GM23338 (cell line): ENCODE measurements at regions not wholly inside any gene's neighbourhood (a gene's known extent, or its start where the extent isn't known, plus 50 kb on each side); places are given as distances from the start of the nearest gene placed in this dataset.

Experiments used
- ATAC-seq: fragments of 200-7000 bp; cut with Tn5 transposase; 3 replicates; pipeline ENCODE4 v1.9.1; 2020
- DNase-seq: peaks from one replicate; pipeline ENCODE4 v3.0.0-alpha.2; 2015; ENCODE audit warnings: low spot score
- H2AFZ ChIP-seq: fragments of 200-600 bp; sonication (generic); 2 replicates; pipeline ENCODE4 v1.8.0; 2016; ENCODE audit warnings: antibody characterized with exemption, mild to moderate bottlenecking, moderate library complexity
- H3F3A ChIP-seq: fragments of 200-600 bp; sonication (generic); replicated peaks from 2 replicates; pipeline ENCODE4 v1.8.0; 2017; ENCODE audit warnings: antibody characterized with exemption, mixed run types, low read depth
- H3K27ac ChIP-seq: fragments of 200-600 bp; sonication (generic); 2 replicates; pipeline ENCODE4 v1.6.1; 2016; ENCODE audit warnings: low read depth
- H3K27me3 ChIP-seq: fragments of 200-600 bp; sonication (generic); 2 replicates; pipeline ENCODE4 v1.8.0; 2016; ENCODE audit warnings: mild to moderate bottlenecking, mixed run types, moderate library complexity; ENCODE audit not compliant: insufficient read depth
- H3K36me3 ChIP-seq: fragments of 200-600 bp; sonication (generic); 2 replicates; pipeline ENCODE4 v1.8.0; 2016; ENCODE audit warnings: mild to moderate bottlenecking; ENCODE audit not compliant: insufficient read depth
- H3K4me1 ChIP-seq: fragments of 200-600 bp; sonication (generic); 2 replicates; pipeline ENCODE4 v1.8.0; 2016; ENCODE audit warnings: mild to moderate bottlenecking, moderate library complexity; ENCODE audit not compliant: insufficient read depth
- H3K4me2 ChIP-seq: fragments of 200-600 bp; sonication (generic); 2 replicates; pipeline ENCODE4 v1.7.1; 2017; ENCODE audit warnings: mixed run types
- H3K4me3 ChIP-seq: fragments of 200-600 bp; sonication (generic); 2 replicates; pipeline ENCODE4 v1.6.1; 2016; ENCODE audit warnings: mixed run types
- H3K79me2 ChIP-seq: fragments of 200-600 bp; sonication (generic); replicated peaks from 2 replicates; pipeline ENCODE4 v1.8.0; 2017; ENCODE audit warnings: mild to moderate bottlenecking; ENCODE audit not compliant: insufficient read depth
- H3K9me2 ChIP-seq: fragments of 200-600 bp; sonication (generic); 2 replicates; pipeline ENCODE4 v1.8.0; 2017; ENCODE audit not compliant: insufficient read depth
- H4K20me1 ChIP-seq: fragments of 200-600 bp; sonication (generic); replicated peaks from 2 replicates; pipeline ENCODE4 v1.8.0; 2017; ENCODE audit warnings: mild to moderate bottlenecking; ENCODE audit not compliant: insufficient read depth
- H3K27ac Mint-ChIP-seq: 2 replicates; pipeline ENCODE4 v1.8.0; 2020; ENCODE audit warnings: inconsistent platforms, mild to moderate bottlenecking, moderate library complexity, mixed read lengths
- H3K27me3 Mint-ChIP-seq: 3 replicates; pipeline ENCODE4 v1.8.0; 2022; ENCODE audit warnings: low read depth, mild to moderate bottlenecking, moderate library complexity, mixed read lengths, inconsistent platforms; ENCODE audit not compliant: insufficient read depth, poor library complexity
- H3K36me3 Mint-ChIP-seq: 3 replicates; pipeline ENCODE4 v1.8.0; 2021; ENCODE audit warnings: low read depth, mild to moderate bottlenecking, inconsistent platforms, moderate library complexity, mixed read lengths
- H3K4me1 Mint-ChIP-seq: 3 replicates; pipeline ENCODE4 v1.8.0; 2020; ENCODE audit warnings: mild to moderate bottlenecking, inconsistent platforms, mixed read lengths
- H3K4me3 Mint-ChIP-seq: 3 replicates; pipeline ENCODE4 v1.8.0; 2021; ENCODE audit warnings: moderate library complexity, mild to moderate bottlenecking, inconsistent platforms, mixed read lengths
- H3K9me3 Mint-ChIP-seq: 3 replicates; pipeline ENCODE4 v1.8.0; 2020; ENCODE audit warnings: moderate library complexity, mild to moderate bottlenecking, inconsistent platforms, mixed read lengths
- CREB1 ChIP-seq: fragments of 250-450 bp; sonication (Bioruptor Pico); IDR thresholded peaks from 2 replicates; pipeline ENCODE4 v1.5.0; 2020; ENCODE audit warnings: low read depth, mild to moderate bottlenecking, moderate library complexity
- EZH2 ChIP-seq: fragments of 200-600 bp; sonication (generic); IDR thresholded peaks from one replicate; pipeline ENCODE4 v1.8.0; 2017; ENCODE audit warnings: antibody characterized with exemption, mild to moderate bottlenecking, low read depth; ENCODE audit not compliant: unreplicated experiment
- EZH2phosphoT487 ChIP-seq: fragments of 200-600 bp; sonication (generic); IDR thresholded peaks from one replicate; pipeline ENCODE4 v1.8.1; 2018; ENCODE audit warnings: antibody characterized with exemption; ENCODE audit not compliant: unreplicated experiment
- JUNB ChIP-seq: IDR thresholded peaks from one replicate; pipeline ENCODE4 v1.6.1; 2016; ENCODE audit warnings: antibody characterized with exemption; ENCODE audit not compliant: unreplicated experiment
- NANOG ChIP-seq: IDR thresholded peaks from 2 replicates; pipeline ENCODE4 v1.6.1; 2016; ENCODE audit warnings: antibody characterized with exemption, borderline replicate concordance
- POLR2AphosphoS5 ChIP-seq: IDR thresholded peaks from 2 replicates; pipeline ENCODE4 v1.6.1; 2016; ENCODE audit warnings: antibody characterized with exemption, low read depth
- STAT1 ChIP-seq: IDR thresholded peaks from one replicate; pipeline ENCODE4 v1.6.1; 2016; ENCODE audit warnings: antibody characterized with exemption; ENCODE audit not compliant: unreplicated experiment
- ZNF114 ChIP-seq: fragments of 250-450 bp; sonication (Bioruptor Pico); IDR thresholded peaks from 2 replicates; pipeline ENCODE4 v1.5.0; 2020; ENCODE audit warnings: mild to moderate bottlenecking, moderate library complexity
- ZNF331 ChIP-seq: fragments of 250-450 bp; sonication (Bioruptor Pico); IDR thresholded peaks from 2 replicates; pipeline ENCODE4 v1.5.0; 2020; ENCODE audit warnings: low read depth, mild to moderate bottlenecking, moderate library complexity
- TF ChIP-seq, protein P1 (sequence below): fragments of 250-450 bp; sonication (Bioruptor Pico); IDR thresholded peaks from 2 replicates; pipeline ENCODE4 v1.5.0; 2020; ENCODE audit warnings: mild to moderate bottlenecking, moderate library complexity
- TF ChIP-seq, protein P2 (sequence below), 2 experiments: fragments of 200-600 bp in 1 of 2; sonication (generic) in 1 of 2; conservative IDR thresholded peaks; 2 replicates each; pipeline versions ENCODE4 v1.5.1 to v1.6.1; 2016 to 2017; ENCODE audit warnings: antibody characterized with exemption in 2 of 2, low read depth in 2 of 2, mild to moderate bottlenecking in 2 of 2, moderate library complexity in 1 of 2
- TF ChIP-seq, protein P3 (sequence below): IDR thresholded peaks from 2 replicates; pipeline ENCODE4 v1.6.1; 2016; ENCODE audit warnings: antibody characterized with exemption
- TF ChIP-seq, protein P4 (sequence below): IDR thresholded peaks from one replicate; pipeline ENCODE4 v1.6.1; 2018; ENCODE audit warnings: antibody characterized with exemption; ENCODE audit not compliant: unreplicated experiment

DNA sequence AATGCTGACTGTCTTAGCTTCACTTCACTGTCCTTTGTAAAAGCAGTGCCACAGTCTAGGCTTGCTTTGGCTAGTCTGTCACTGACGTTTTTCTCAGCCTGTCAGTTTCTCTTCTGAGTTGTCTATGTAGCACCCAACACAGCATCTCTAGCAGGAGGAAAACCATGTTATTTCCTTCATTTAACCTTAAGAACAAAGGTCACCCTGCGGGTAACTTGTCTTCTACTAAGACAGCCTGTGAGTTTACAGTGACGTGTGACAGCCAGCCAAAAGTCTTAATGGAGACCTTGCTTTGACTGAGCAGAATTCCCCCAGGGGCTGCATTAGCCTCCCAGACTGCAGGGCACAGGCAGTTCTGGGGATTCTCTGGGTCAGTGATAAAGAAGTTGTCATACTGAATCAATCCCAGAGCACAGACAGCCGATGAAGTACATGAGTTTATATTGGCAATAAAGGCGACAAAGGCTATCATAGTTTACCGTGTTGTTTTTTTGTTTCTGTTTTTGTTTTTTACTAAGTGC, 296.0 kb upstream of the KIAA1217 start:
- no peaks in the 10 kb centered on the region for H3K4me1 Mint-ChIP-seq
- H3K4me3 Mint-ChIP-seq: no peak overlapping the region
- ATAC-seq (no peak), DNase-seq (no peak)
- Histone ChIP-seq H3K36me3 (no peaks in the 10 kb centered on the region), H3K79me2 (no peaks in the 10 kb centered on the region), H3K4me2 (no peak overlapping the region), H3K27ac (no peak overlapping the region), H3K4me1 (no peaks in the 10 kb centered on the region), H3F3A (no peaks in the 10 kb centered on the region), H4K20me1 (no peaks in the 10 kb centered on the region), H2AFZ (no peak overlapping the region), H3K9me2 (no peaks in the 10 kb centered on the region), H3K27me3 (no peaks in the 10 kb centered on the region), H3K4me3 (no peak overlapping the region)
- peaks cover 5% of the 10 kb centered on the region for H3K27me3 Mint-ChIP-seq
- no peak overlapping the region for H3K27ac Mint-ChIP-seq
- H3K36me3 Mint-ChIP-seq: no peaks in the 10 kb centered on the region
- peaks cover under 1% of the 10 kb centered on the region; the same call in 1 of the 3 replicates for H3K9me3 Mint-ChIP-seq
- TF ChIP-seq ZNF114 (CRISPR knock-in tag): no peak
- no peak for TF ChIP-seq POLR2AphosphoS5
- no peak for TF ChIP-seq NANOG
- TF ChIP-seq, protein P1, sequence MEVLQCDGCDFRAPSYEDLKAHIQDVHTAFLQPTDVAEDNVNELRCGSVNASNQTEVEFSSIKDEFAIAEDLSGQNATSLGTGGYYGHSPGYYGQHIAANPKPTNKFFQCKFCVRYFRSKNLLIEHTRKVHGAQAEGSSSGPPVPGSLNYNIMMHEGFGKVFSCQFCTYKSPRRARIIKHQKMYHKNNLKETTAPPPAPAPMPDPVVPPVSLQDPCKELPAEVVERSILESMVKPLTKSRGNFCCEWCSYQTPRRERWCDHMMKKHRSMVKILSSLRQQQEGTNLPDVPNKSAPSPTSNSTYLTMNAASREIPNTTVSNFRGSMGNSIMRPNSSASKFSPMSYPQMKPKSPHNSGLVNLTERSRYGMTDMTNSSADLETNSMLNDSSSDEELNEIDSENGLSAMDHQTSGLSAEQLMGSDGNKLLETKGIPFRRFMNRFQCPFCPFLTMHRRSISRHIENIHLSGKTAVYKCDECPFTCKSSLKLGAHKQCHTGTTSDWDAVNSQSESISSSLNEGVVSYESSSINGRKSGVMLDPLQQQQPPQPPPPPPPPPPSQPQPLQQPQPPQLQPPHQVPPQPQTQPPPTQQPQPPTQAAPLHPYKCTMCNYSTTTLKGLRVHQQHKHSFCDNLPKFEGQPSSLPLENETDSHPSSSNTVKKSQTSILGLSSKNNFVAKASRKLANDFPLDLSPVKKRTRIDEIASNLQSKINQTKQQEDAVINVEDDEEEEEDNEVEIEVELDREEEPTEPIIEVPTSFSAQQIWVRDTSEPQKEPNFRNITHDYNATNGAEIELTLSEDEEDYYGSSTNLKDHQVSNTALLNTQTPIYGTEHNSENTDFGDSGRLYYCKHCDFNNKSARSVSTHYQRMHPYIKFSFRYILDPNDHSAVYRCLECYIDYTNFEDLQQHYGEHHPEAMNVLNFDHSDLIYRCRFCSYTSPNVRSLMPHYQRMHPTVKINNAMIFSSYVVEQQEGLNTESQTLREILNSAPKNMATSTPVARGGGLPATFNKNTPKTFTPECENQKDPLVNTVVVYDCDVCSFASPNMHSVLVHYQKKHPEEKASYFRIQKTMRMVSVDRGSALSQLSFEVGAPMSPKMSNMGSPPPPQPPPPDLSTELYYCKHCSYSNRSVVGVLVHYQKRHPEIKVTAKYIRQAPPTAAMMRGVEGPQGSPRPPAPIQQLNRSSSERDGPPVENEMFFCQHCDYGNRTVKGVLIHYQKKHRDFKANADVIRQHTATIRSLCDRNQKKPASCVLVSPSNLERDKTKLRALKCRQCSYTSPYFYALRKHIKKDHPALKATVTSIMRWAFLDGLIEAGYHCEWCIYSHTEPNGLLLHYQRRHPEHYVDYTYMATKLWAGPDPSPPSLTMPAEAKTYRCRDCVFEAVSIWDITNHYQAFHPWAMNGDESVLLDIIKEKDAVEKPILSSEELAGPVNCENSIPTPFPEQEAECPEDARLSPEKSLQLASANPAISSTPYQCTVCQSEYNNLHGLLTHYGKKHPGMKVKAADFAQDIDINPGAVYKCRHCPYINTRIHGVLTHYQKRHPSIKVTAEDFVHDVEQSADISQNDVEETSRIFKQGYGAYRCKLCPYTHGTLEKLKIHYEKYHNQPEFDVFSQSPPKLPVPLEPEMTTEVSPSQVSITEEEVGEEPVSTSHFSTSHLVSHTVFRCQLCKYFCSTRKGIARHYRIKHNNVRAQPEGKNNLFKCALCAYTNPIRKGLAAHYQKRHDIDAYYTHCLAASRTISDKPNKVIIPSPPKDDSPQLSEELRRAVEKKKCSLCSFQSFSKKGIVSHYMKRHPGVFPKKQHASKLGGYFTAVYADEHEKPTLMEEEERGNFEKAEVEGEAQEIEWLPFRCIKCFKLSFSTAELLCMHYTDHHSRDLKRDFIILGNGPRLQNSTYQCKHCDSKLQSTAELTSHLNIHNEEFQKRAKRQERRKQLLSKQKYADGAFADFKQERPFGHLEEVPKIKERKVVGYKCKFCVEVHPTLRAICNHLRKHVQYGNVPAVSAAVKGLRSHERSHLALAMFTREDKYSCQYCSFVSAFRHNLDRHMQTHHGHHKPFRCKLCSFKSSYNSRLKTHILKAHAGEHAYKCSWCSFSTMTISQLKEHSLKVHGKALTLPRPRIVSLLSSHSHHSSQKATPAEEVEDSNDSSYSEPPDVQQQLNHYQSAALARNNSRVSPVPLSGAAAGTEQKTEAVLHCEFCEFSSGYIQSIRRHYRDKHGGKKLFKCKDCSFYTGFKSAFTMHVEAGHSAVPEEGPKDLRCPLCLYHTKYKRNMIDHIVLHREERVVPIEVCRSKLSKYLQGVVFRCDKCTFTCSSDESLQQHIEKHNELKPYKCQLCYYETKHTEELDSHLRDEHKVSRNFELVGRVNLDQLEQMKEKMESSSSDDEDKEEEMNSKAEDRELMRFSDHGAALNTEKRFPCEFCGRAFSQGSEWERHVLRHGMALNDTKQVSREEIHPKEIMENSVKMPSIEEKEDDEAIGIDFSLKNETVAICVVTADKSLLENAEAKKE (CRISPR knock-in tag): no peak
- TF ChIP-seq ZNF331 (CRISPR knock-in tag): no peak
- TF ChIP-seq, protein P2, sequence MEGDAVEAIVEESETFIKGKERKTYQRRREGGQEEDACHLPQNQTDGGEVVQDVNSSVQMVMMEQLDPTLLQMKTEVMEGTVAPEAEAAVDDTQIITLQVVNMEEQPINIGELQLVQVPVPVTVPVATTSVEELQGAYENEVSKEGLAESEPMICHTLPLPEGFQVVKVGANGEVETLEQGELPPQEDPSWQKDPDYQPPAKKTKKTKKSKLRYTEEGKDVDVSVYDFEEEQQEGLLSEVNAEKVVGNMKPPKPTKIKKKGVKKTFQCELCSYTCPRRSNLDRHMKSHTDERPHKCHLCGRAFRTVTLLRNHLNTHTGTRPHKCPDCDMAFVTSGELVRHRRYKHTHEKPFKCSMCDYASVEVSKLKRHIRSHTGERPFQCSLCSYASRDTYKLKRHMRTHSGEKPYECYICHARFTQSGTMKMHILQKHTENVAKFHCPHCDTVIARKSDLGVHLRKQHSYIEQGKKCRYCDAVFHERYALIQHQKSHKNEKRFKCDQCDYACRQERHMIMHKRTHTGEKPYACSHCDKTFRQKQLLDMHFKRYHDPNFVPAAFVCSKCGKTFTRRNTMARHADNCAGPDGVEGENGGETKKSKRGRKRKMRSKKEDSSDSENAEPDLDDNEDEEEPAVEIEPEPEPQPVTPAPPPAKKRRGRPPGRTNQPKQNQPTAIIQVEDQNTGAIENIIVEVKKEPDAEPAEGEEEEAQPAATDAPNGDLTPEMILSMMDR (conservative IDR thresholded peaks at IDR 0.05; ENCODE audit: low read depth in 2 of 2): no peak
- TF ChIP-seq EZH2phosphoT487: no peak
- no peak for TF ChIP-seq CREB1
- TF ChIP-seq JUNB: no peak
- no peak for TF ChIP-seq STAT1
- TF ChIP-seq, protein P3, sequence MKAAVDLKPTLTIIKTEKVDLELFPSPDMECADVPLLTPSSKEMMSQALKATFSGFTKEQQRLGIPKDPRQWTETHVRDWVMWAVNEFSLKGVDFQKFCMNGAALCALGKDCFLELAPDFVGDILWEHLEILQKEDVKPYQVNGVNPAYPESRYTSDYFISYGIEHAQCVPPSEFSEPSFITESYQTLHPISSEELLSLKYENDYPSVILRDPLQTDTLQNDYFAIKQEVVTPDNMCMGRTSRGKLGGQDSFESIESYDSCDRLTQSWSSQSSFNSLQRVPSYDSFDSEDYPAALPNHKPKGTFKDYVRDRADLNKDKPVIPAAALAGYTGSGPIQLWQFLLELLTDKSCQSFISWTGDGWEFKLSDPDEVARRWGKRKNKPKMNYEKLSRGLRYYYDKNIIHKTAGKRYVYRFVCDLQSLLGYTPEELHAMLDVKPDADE: no peak
- TF ChIP-seq EZH2: no peak
- TF ChIP-seq, protein P4, sequence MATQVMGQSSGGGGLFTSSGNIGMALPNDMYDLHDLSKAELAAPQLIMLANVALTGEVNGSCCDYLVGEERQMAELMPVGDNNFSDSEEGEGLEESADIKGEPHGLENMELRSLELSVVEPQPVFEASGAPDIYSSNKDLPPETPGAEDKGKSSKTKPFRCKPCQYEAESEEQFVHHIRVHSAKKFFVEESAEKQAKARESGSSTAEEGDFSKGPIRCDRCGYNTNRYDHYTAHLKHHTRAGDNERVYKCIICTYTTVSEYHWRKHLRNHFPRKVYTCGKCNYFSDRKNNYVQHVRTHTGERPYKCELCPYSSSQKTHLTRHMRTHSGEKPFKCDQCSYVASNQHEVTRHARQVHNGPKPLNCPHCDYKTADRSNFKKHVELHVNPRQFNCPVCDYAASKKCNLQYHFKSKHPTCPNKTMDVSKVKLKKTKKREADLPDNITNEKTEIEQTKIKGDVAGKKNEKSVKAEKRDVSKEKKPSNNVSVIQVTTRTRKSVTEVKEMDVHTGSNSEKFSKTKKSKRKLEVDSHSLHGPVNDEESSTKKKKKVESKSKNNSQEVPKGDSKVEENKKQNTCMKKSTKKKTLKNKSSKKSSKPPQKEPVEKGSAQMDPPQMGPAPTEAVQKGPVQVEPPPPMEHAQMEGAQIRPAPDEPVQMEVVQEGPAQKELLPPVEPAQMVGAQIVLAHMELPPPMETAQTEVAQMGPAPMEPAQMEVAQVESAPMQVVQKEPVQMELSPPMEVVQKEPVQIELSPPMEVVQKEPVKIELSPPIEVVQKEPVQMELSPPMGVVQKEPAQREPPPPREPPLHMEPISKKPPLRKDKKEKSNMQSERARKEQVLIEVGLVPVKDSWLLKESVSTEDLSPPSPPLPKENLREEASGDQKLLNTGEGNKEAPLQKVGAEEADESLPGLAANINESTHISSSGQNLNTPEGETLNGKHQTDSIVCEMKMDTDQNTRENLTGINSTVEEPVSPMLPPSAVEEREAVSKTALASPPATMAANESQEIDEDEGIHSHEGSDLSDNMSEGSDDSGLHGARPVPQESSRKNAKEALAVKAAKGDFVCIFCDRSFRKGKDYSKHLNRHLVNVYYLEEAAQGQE: no peak
